GM10266 (cell line): ENCODE measurements at regions not wholly inside any gene's neighbourhood (a gene's known extent, or its start where the extent isn't known, plus 50 kb on each side); places are given as distances from the start of the nearest gene placed in this dataset.

ENCODE experiments used
- DNase-seq: peaks from one replicate; pipeline ENCODE4 v3.0.0; 2012; ENCODE audit errors: extremely low spot score
- TF ChIP-seq, protein P1 (sequence below): IDR thresholded peaks from 2 replicates; pipeline ENCODE4 v1.5.1; 2012; ENCODE audit warnings: mild to moderate bottlenecking, low read depth; ENCODE audit not compliant: control insufficient read depth, insufficient read depth; ENCODE audit errors: missing control alignments

DNA sequence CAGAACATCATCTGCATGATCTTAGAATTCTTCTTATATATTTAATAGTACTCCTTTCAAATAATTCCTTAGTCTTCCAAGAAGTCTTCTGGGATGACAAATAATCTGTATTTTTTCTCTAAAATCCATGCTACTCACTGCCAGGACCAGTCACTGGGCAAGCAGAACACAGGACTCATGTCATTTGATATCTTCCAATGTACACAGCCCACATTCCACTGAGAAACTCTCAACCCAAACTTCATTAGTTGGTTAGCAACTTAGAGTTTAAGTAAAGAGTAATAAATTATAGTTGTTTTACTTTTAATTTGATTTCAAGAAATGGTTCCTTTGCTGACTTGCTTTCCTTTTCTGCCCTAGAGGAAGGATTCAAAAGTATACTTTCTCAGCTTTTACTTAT, 317.0 kb downstream of the VGLL3 start:
- TF ChIP-seq, protein P1, sequence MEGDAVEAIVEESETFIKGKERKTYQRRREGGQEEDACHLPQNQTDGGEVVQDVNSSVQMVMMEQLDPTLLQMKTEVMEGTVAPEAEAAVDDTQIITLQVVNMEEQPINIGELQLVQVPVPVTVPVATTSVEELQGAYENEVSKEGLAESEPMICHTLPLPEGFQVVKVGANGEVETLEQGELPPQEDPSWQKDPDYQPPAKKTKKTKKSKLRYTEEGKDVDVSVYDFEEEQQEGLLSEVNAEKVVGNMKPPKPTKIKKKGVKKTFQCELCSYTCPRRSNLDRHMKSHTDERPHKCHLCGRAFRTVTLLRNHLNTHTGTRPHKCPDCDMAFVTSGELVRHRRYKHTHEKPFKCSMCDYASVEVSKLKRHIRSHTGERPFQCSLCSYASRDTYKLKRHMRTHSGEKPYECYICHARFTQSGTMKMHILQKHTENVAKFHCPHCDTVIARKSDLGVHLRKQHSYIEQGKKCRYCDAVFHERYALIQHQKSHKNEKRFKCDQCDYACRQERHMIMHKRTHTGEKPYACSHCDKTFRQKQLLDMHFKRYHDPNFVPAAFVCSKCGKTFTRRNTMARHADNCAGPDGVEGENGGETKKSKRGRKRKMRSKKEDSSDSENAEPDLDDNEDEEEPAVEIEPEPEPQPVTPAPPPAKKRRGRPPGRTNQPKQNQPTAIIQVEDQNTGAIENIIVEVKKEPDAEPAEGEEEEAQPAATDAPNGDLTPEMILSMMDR = no peak
- DNase-seq = no peak

- DNase-seq = no peak
- TF ChIP-seq, protein P1 = no peak
These were observed 329.1 kb downstream of the VGLL3 start for GRCh38 chr3:86661817-86662216.

- DNase-seq = no peak
- TF ChIP-seq, protein P1 = no peak
These were observed 332.1 kb downstream of the VGLL3 start for GRCh38 chr3:86658876-86659275.

- DNase-seq = no peak
- TF ChIP-seq, protein P1 = no peak
These were observed 336.0 kb downstream of the VGLL3 start for GRCh38 chr3:86654806-86655460.

- no peak for DNase-seq
- TF ChIP-seq, protein P1 = no peak
These were observed 337.2 kb downstream of the VGLL3 start for GRCh38 chr3:86653661-86654205.

DNA sequence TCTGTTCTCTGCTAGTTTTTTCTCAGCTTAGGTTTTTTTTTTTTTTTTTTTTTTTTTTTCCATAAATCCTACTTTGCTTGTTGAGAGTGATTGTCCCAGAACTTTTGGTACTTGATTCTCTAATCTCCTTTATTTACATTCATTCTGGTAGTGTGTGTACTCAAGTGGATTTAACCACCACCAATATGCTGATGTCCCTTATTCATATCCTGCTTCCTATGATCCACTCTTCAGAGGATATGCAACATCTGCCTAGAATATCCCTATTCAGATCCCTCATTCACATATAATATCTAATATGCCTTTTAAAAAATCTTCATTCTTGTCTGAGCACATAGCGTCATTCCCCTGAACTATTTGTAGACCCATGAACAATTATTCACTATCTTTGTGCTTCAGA, 342.9 kb downstream of the VGLL3 start:
- DNase-seq = no peak
- TF ChIP-seq, protein P1 = no peak

DNA sequence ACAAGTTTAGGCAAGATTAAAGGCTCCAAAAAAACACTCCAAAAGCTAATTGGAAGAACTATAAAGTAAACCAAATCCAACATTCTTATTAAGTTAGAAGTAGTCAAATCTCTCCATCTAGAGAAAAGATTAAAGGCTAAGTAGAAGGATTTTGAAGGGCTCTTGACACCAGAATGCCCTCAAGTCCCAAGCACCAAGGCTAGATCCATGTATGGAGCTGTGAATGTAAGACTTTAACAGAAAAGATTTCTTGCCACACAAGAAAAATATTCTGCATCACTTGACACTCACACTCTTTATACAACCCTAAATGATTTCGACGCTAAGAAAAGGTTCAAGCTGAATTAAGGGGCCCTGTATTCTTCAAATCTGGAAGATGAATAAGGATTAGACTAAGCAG, 345.2 kb downstream of the VGLL3 start:
- no peak for DNase-seq
- TF ChIP-seq, protein P1 = no peak
